COLO829 (cell line): ENCODE measurements at regions not wholly inside any gene's neighbourhood (a gene's known extent, or its start where the extent isn't known, plus 50 kb on each side); places are given as distances from the start of the nearest gene placed in this dataset.
"Not testable (repeated sequence)": the region's sequence is repeated elsewhere in the genome, so short reads cannot be mapped to it uniquely, and the experiment has no call there.

ENCODE experiments used
- DNase-seq: peaks from one replicate; pipeline ENCODE4 v3.0.0; 2012; ENCODE audit warnings: low spot score

DNA sequence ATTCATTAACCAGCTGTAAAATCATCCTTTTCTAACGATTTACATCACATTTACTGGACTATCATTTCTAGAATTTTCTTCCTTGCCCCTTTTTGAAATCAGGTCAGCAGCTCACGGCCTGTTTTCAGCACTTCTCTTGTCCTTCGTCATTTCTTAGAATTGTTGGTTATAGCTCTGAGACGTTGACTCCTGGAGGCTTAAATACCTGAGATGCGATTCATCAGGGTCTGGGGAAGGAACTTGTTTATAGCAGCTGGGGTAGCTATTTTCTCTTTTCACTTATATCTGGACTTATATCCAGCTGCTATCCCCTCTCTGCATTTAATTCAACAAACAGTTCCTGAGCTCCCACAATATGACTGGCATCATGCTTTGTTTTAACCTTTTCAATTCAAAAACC, 338.7 kb upstream of the TNRC6C start:
- DNase-seq = no peak

- no peak for DNase-seq
These were observed 338.2 kb upstream of the TNRC6C start for GRCh38 chr17:77620282-77620681.

DNA sequence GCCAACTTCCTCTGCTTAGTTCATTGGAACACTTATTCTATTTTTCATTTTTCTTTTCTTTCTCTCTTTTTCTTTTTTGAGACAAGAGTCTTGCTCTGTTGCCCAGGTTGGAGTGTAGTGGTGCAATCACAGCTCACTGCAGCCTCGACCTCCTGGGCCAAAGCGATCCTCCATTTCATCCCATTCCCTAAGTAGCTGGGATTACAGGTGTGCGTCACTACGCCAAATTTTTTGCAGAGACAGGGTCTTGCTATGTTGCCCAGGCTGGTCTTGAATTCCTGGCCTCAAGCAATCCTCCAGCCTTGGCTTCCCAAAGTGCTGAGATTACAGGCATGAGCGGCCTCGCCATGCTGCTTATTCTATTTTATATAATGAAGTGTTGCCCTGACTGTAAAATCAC, 336.4 kb upstream of the TNRC6C start:
- not testable (repeated sequence) for DNase-seq

DNA sequence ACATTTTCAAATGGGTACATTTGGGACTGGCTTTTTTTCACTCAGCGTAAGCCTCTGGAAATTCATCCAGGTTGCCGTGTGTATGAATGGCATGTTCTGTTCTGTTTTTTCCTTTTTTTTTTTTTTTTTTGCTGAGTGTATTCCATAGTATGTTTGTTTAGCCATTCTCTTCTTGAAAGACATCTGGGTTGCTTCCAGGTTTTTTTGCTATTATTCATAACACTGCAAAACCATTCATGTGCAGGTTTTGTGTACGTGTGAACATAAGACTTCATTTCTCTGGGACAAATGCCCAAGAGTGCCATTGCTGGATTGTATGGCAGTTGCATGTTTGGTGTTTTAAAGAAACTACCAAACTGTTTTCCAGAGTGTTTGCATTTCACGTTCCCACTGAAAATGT, 335.9 kb upstream of the TNRC6C start:
- no peak for DNase-seq

DNA sequence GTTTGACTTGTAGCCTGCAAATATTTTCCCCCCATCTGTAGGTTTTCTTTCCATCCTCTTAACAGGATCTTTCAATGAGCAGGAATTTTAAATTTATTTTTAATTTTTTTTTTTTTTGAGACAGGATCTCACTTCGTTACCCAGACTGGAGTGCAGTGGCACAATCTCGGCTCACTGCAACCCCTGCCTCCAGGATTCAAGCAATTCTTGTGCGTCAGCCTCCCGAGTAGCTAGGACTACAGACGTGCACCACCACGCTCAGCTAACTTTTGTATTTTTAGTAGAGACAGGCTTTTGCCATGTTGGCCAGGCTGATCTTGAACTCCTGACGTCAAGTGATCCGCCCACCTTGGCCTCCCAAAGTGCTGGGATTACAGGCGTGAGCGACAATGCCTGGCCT, 335.2 kb upstream of the TNRC6C start:
- DNase-seq = not testable (repeated sequence)

- DNase-seq = no peak
These were observed 330.5 kb upstream of the TNRC6C start for GRCh38 chr17:77628035-77628434.

- DNase-seq = not testable (repeated sequence)
These were observed 329.2 kb upstream of the TNRC6C start for GRCh38 chr17:77629284-77629683.

DNA sequence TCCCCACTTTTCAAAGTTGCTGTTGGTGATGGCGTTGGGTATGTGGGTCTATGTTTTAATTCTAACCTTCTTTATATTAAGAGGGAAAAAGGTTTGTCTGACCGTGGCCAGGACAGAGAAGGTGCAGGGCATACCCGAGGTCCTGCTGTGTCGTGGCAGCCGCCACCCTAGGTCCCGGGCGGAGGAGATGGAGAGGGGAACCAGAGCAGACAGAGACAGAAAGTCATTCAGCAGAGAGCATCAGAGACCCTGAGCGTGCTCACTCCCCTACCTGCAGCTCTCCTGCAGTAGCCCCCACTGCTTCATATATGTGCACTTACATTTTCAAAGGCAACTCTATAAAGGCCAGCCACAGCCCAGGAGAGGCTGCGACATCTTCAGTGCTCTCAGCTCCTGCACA, 327.2 kb upstream of the TNRC6C start:
- DNase-seq = no peak

DNA sequence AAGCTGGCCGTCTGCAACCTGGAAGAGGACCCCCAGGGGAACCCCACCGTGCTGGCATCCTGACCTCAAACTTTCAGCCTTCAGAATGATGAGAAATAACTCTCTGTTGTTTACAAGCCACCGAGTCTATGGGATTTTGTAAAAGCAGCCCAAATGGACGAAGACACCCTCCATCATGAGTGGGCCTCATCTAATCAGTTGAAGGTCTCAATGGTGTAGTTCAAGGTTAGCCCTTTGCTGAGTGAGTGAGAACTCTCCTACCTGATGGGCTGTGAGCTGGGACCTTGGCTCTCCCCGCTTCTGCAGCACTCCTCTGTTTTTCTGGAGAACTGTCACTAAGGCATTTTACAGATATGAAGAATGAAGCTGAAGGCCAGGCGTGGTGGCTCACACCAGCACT, 325.9 kb upstream of the TNRC6C start:
- DNase-seq = no peak

- DNase-seq = no peak
These were observed 323.8 kb upstream of the TNRC6C start for GRCh38 chr17:77634710-77635109.

GRCh38 chr17:77635176-77635575, 323.3 kb upstream of the TNRC6C start:
- no peak for DNase-seq

DNA sequence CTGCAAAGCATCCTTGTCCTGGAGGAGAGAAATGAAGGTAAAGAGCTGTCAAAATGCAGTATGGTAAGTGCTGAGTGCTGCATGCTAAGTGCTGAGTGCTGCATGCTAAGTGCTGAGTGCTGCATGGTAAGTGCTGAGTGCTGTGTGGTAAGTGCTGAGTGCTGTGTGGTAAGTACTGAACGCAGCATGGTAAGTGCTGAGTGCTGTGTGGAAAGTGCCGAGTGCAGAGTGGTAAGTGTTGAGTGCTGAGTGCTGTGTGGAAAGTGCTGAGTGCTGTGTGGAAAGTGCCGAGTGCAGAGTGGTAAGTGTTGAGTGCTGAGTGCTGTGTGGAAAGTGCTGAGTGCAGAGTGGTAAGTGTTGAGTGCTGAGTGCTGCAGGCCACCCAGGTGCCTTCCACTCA, 322.7 kb upstream of the TNRC6C start:
- not testable (repeated sequence) for DNase-seq

- DNase-seq = no peak
These were observed 321.4 kb upstream of the TNRC6C start for GRCh38 chr17:77636835-77637817.

GRCh38 chr17:77637818-77638575, 320.5 kb upstream of the TNRC6C start:
- no peak for DNase-seq

GRCh38 chr17:77640252-77640651, 318.3 kb upstream of the TNRC6C start:
- DNase-seq = no peak

DNA sequence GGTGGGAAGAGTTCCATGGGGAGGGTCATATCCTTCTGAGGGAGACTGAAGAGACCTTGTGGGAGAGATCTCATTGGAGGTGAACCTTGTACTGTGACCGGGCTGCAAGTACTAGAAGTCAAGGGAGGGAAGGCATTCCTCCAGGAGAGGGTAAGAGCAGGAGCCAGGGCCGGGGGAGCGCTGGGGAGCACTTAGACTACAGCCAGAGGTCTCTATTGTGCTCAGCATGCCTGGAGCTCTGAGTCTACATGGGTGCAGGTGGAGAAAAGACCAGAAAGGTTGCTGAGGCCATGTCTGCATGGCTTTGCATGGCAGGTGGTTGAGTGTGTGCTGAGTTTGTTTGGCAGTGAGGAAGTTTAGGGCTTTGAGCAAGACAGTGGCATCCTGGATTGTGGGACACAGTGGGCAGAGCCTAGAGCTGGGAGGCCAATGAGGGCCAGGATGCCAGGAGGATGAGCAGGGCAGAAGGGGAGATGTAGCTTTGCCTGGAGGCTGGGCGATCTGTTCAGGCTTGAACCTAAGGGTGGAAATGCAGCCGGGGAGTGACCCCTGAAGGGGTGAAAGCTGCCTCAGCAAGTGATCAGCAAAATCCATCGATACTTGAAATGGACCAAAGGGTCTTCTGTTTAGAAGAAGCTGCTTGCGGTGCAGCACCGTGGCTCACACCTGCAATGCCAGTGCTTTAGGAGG, 317.4 kb upstream of the TNRC6C start:
- DNase-seq = no peak

GRCh38 chr17:77641718-77642117, 316.8 kb upstream of the TNRC6C start:
- no peak for DNase-seq

- DNase-seq = no peak
These were observed 314.1 kb upstream of the TNRC6C start for GRCh38 chr17:77644181-77645071.

DNA sequence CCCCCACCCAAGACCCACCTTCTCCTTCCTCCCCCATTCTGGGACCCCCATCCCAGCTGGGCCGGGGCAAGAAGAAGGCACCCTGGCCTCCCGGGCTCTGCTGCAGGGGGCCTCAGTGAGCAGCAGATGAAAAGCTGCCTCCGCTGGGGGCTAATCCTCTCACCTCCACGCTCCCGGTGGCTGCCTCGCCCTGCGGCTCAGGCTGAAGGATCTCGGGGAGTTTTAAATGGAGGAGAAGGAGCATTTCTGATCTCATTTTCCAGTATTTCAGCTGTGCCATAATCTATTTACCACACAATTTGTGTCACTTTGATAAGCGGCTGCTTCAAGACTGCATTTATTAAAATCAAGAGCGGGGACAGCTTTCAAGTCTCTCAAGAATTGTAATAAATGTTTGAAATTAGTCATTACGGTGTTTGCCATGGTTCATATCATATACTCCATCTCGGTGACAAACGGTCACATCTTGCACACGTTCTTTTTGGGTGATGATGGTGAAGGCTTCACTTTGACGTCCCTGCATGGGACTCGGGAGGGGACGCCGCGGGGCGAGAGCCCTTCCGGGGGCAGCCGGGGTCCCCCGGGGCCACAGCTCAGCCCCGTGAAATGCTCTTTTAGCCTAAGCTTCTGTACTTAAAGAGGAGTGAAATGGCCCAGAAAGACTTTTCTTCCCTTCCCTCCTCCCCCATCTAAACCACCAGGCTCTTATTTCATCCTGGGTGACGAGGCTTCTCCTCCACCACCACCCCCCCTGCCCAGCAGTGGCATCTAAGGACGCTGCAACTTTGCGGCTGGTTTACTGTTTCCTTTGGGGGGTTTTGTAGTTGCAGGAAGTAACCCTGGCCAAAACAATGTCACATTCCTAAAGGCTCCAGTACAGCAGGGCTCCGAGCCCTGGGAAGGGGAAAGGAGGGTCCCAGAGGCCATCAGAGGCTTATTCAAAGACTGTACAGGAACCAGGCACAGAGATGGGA, 313.1 kb upstream of the TNRC6C start:
- DNase-seq = no peak

GRCh38 chr17:77646046-77646430, 312.5 kb upstream of the TNRC6C start:
- no peak for DNase-seq
